Panc1 (cell line): ENCODE measurements at regions not wholly inside any gene's neighbourhood (a gene's known extent, or its start where the extent isn't known, plus 50 kb on each side); places are given as distances from the start of the nearest gene placed in this dataset.

Source experiments
- ATAC-seq: fragments of 200-7000 bp; cut with Tn5 transposase; 2 replicates; pipeline ENCODE4 v1.9.1; 2020; ENCODE audit warnings: mild to moderate bottlenecking, moderate library complexity
- BruUV-seq: library from RNA; stranded (reverse); fragments of 400-500 nt; replicated peaks from 2 replicates; lab custom pipeline; 2021; lab: Mats Ljungman, UMichigan
- CTCF ChIA-PET: fragments of 300-600 bp; sonication (Branson Sonifier 250); formaldehyde crosslinking; loops from one replicate; lab custom pipeline; 2022; ENCODE audit warnings: antibody characterized with exemption; lab: Charles Lee
- POLR2A ChIA-PET: fragments of 300-600 bp; sonication (Branson Sonifier 250); formaldehyde crosslinking; loops from one replicate; lab custom pipeline; 2022; ENCODE audit warnings: antibody characterized with exemption; lab: Charles Lee
- DNase-seq: peaks from one replicate; pipeline ENCODE4 v3.0.0-alpha.2; 2010; ENCODE audit warnings: low read depth, low spot score
- H3K27ac ChIP-seq: 2 replicates; pipeline ENCODE4 v1.5.1; 2011; ENCODE audit warnings: mild to moderate bottlenecking, low read length, inconsistent platforms
- H3K27me3 ChIP-seq: fragments of 200-500 bp; sonication (Bioruptor generic); 2 replicates; pipeline ENCODE4 v1.6.0; 2014; ENCODE audit warnings: low read length, inconsistent platforms; ENCODE audit not compliant: control insufficient read depth, insufficient read depth
- H3K36me3 ChIP-seq: fragments of 200-500 bp; sonication (Bioruptor generic); 2 replicates; pipeline ENCODE4 v1.5.1; 2014; ENCODE audit warnings: inconsistent platforms, mild to moderate bottlenecking, low read length, moderate library complexity; ENCODE audit not compliant: control insufficient read depth, insufficient read depth
- H3K4me1 ChIP-seq: 2 replicates; pipeline ENCODE4 v1.5.1; 2011; ENCODE audit warnings: inconsistent platforms, mild to moderate bottlenecking, low read length, moderate library complexity; ENCODE audit not compliant: control insufficient read depth, insufficient read depth
- H3K4me3 ChIP-seq, 2 experiments: 2 replicates each; pipeline ENCODE4 v1.5.1; 2011 to 2012; ENCODE audit warnings: low read depth in 2 of 2, low read length in 2 of 2, mild to moderate bottlenecking in 2 of 2, inconsistent platforms in 1 of 2, moderate library complexity in 1 of 2
- H3K9me3 ChIP-seq: fragments of 200-500 bp; sonication (Bioruptor generic); 2 replicates; pipeline ENCODE4 v1.5.1; 2014; ENCODE audit warnings: low read depth, mild to moderate bottlenecking, inconsistent platforms, low read length, moderate library complexity; ENCODE audit not compliant: control insufficient read depth, insufficient read depth
- CTCF ChIP-seq: fragments of 450-650 bp; IDR thresholded peaks from 2 replicates; pipeline ENCODE4 v1.5.1; 2017; ENCODE audit warnings: mild to moderate bottlenecking
- POLR2AphosphoS5 ChIP-seq: IDR thresholded peaks from 2 replicates; pipeline ENCODE4 v1.6.1; 2012; ENCODE audit warnings: mild to moderate bottlenecking, low read depth, low read length, moderate library complexity
- SIN3A ChIP-seq: IDR thresholded peaks from 2 replicates; pipeline ENCODE4 v1.6.1; 2012; ENCODE audit warnings: low read depth, mild to moderate bottlenecking, low read length, moderate library complexity, borderline replicate concordance; ENCODE audit not compliant: insufficient read depth
- TCF7L2 ChIP-seq: IDR thresholded peaks from 2 replicates; pipeline ENCODE4 v1.6.1; 2011; ENCODE audit warnings: mild to moderate bottlenecking, low read depth, low read length, inconsistent platforms
- in situ Hi-C: cut with HindIII; loops from 2 replicates; pipeline ENCODE4 v1.10.0; 2016; ENCODE audit warnings: low sequenced_read_pairs, low pct_unique_long_range_greater_than_20kb
- intact Hi-C: fragments of 100-400 bp; cut with micrococcal nuclease; formaldehyde crosslinking; loops from one replicate; pipeline ENCODE4 v1.10.0; 2022; ENCODE audit not compliant: unreplicated experiment
- TF ChIP-seq, protein P1 (sequence below), 2 experiments: IDR thresholded peaks; 2 replicates each; pipeline ENCODE4 v1.6.1; 2011 to 2012; ENCODE audit warnings: low read depth in 2 of 2, control low read depth in 1 of 2, low read length in 1 of 2, mild to moderate bottlenecking in 1 of 2, moderate library complexity in 1 of 2; ENCODE audit not compliant: insufficient read depth in 1 of 2

GRCh38 chr13:107801621-107802020 is 413.7 kb downstream of the LIG4 start:
- no peak for TF ChIP-seq POLR2AphosphoS5
- no peak for TF ChIP-seq TCF7L2
- no peak for TF ChIP-seq SIN3A
- TF ChIP-seq CTCF, result no peak
- TF ChIP-seq, protein P1, sequence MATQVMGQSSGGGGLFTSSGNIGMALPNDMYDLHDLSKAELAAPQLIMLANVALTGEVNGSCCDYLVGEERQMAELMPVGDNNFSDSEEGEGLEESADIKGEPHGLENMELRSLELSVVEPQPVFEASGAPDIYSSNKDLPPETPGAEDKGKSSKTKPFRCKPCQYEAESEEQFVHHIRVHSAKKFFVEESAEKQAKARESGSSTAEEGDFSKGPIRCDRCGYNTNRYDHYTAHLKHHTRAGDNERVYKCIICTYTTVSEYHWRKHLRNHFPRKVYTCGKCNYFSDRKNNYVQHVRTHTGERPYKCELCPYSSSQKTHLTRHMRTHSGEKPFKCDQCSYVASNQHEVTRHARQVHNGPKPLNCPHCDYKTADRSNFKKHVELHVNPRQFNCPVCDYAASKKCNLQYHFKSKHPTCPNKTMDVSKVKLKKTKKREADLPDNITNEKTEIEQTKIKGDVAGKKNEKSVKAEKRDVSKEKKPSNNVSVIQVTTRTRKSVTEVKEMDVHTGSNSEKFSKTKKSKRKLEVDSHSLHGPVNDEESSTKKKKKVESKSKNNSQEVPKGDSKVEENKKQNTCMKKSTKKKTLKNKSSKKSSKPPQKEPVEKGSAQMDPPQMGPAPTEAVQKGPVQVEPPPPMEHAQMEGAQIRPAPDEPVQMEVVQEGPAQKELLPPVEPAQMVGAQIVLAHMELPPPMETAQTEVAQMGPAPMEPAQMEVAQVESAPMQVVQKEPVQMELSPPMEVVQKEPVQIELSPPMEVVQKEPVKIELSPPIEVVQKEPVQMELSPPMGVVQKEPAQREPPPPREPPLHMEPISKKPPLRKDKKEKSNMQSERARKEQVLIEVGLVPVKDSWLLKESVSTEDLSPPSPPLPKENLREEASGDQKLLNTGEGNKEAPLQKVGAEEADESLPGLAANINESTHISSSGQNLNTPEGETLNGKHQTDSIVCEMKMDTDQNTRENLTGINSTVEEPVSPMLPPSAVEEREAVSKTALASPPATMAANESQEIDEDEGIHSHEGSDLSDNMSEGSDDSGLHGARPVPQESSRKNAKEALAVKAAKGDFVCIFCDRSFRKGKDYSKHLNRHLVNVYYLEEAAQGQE (IDR thresholded peaks at IDR 0.05; ENCODE audit: insufficient read depth in 1 of 2, low read depth in 2 of 2, low read length in 1 of 2), result no peak
- no TSS peak for BruUV-seq
- Histone ChIP-seq H3K4me1 (no peaks in the 10 kb centered on the region), H3K4me3 (no peak overlapping the region), H3K36me3 (no peaks in the 10 kb centered on the region), H3K27ac (no peak overlapping the region), H3K9me3 (no peaks in the 10 kb centered on the region), H3K27me3 (no peaks in the 10 kb centered on the region)
- no peak for DNase-seq
- POLR2A ChIA-PET, result no interaction called here
- CTCF ChIA-PET, result no interaction called here
- ATAC-seq, result no peak
- in situ Hi-C loops (no loop called here), intact Hi-C loops (no loop called here)

GRCh38 chr13:107799001-107799400 is 416.3 kb downstream of the LIG4 start:
- BruUV-seq, result no TSS peak
- H3K4me1 ChIP-seq, result no peaks in the 10 kb centered on the region
- intact Hi-C loops (no loop called here), in situ Hi-C loops (no loop called here)
- no peak for DNase-seq
- TF ChIP-seq, protein P1 (IDR thresholded peaks at IDR 0.05; ENCODE audit: insufficient read depth in 1 of 2, low read depth in 2 of 2, low read length in 1 of 2), result no peak
- TF ChIP-seq SIN3A (no peak), CTCF (no peak), TCF7L2 (no peak), POLR2AphosphoS5 (no peak)
- CTCF ChIA-PET, result no interaction called here
- H3K27ac ChIP-seq, result no peak overlapping the region
- H3K4me3 ChIP-seq, result no peak overlapping the region
- H3K36me3 ChIP-seq, result no peaks in the 10 kb centered on the region
- ATAC-seq, result no peak
- no peaks in the 10 kb centered on the region for H3K27me3 ChIP-seq
- POLR2A ChIA-PET, result no interaction called here
- no peaks in the 10 kb centered on the region for H3K9me3 ChIP-seq
